Memory B cell (primary cell): ENCODE measurements at regions not wholly inside any gene's neighbourhood (a gene's known extent, or its start where the extent isn't known, plus 50 kb on each side); places are given as distances from the start of the nearest gene placed in this dataset.

ENCODE experiments used
- ATAC-seq: fragments of 150-1000 bp; cut with Tn5 transposase; 2 replicates; pipeline ENCODE4 v1.10.0; 2021; ENCODE audit warnings: low read depth, mild to moderate bottlenecking, moderate library complexity
- DNase-seq, 2 donors: peaks; one replicate each; pipeline ENCODE4 v3.0.0; 2022; ENCODE audit warnings: low spot score in 2 of 2
- H3K27ac Mint-ChIP-seq: one replicate; pipeline ENCODE4 v1.8.0; 2022; ENCODE audit warnings: mild to moderate bottlenecking, moderate library complexity, mixed read lengths
- H3K27me3 Mint-ChIP-seq: one replicate; pipeline ENCODE4 v1.8.0; 2022; ENCODE audit warnings: mixed read lengths
- H3K36me3 Mint-ChIP-seq: one replicate; pipeline ENCODE4 v1.8.0; 2022; ENCODE audit warnings: mild to moderate bottlenecking, mixed read lengths
- H3K4me1 Mint-ChIP-seq: one replicate; pipeline ENCODE4 v1.8.0; 2022; ENCODE audit warnings: mixed read lengths
- H3K4me3 Mint-ChIP-seq: one replicate; pipeline ENCODE4 v1.8.0; 2022; ENCODE audit warnings: mild to moderate bottlenecking, moderate library complexity, mixed read lengths
- H3K9me3 Mint-ChIP-seq: one replicate; pipeline ENCODE4 v1.8.0; 2022; ENCODE audit warnings: mixed read lengths

- no peak for DNase-seq
- Mint-ChIP-seq H3K36me3 (no peaks in the 10 kb centered on the region), H3K27ac (no peak overlapping the region), H3K27me3 (peaks cover 12% of the 10 kb centered on the region), H3K4me1 (no peaks in the 10 kb centered on the region), H3K4me3 (no peak overlapping the region), H3K9me3 (peaks cover 6% of the 10 kb centered on the region)
- no peak for ATAC-seq
Measured at GRCh38 chr14:104507443-104507842, 72.1 kb upstream of the C14orf180 start.

DNA sequence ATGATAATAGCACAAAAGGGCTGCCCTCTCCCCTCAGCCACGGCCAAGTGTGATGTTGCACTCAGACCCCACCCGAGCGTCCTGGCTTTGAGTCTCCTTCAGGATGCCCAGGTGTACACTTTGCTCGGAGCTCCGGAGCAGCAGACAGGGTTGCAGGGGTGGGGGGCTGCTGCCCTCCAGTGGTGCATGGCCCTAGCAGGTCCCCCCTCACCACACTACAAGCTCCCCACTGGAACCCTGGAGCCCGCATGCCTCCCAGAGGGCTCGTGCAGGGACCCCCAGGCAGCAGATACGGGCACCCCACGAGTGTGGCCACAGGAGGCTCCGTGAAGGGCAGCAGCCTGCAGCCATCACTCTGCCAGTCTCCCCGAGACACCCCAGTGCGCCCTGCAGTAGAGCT, 69.9 kb upstream of the C14orf180 start:
- H3K27ac Mint-ChIP-seq: no peak overlapping the region
- ATAC-seq (no peak), DNase-seq (no peak)
- no peaks in the 10 kb centered on the region for H3K36me3 Mint-ChIP-seq
- H3K4me3 Mint-ChIP-seq: no peak overlapping the region
- H3K4me1 Mint-ChIP-seq: no peaks in the 10 kb centered on the region
- peaks cover 2% of the 10 kb centered on the region for H3K9me3 Mint-ChIP-seq
- H3K27me3 Mint-ChIP-seq: peaks cover 12% of the 10 kb centered on the region

DNA sequence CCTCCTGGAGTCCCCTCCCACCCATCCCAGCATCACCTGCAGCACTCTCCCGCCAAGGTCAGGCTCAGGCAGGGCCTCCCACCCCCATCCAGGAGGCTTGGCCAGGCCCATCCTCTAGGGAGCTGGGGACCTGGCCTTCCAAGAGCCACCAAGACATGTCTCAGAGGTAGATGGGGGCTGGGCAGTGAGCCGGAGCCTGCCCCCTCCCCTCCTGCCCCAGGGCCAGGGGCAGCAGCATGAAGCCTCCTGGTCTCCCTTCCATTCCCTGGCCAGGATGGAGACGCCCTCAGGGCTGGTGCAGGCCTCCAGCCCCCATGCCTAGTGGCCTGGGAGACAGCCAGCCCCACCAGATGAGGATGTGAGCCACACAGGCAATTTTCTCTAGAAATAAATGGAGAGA, 69.3 kb upstream of the C14orf180 start:
- ATAC-seq: no peak
- Mint-ChIP-seq H3K4me3 (no peak overlapping the region), H3K27ac (no peak overlapping the region), H3K9me3 (peaks cover 2% of the 10 kb centered on the region), H3K27me3 (peaks cover 12% of the 10 kb centered on the region), H3K36me3 (no peaks in the 10 kb centered on the region), H3K4me1 (no peaks in the 10 kb centered on the region)
- DNase-seq: no peak

DNA sequence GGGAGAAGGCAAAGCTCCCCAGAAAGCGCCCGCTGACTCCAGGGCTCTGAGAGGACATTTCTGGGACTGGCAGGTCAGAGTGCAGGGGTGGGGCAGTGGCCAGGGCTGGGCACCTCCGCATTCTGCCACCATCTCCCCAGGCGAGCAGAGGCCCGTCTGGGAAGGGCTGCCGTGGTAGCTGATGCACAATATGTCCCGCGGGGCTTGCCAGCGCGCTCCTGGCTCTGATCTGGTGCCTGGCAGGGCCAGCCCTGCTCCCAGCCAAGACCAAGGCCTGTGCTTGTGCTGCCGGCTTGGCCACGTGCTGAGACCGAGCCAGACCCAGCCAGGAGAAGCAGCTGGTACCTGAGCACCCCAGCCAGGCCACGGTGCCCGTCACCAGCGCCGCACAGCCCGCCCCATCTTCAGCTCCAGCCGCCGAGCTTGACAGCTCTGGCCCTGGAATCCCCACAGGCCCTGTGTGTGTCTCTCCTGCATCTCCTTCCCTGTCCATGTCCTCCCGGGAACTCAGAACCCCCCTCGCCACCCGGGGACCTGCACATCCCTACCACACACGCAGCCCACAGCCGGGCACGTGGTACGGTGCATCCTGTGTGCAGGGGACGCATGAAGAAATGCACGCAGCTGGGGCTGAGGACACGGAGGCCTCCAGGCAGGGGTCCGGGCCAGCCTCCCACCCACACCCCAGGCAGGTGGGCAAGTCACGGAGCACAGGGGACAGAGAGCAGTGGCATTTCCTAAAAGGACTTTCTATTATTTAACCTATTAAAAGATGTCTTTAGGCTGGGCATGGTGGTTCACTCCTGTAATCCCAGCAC, 68.6 kb upstream of the C14orf180 start:
- H3K4me3 Mint-ChIP-seq: no peak overlapping the region
- H3K27me3 Mint-ChIP-seq: peaks cover 12% of the 10 kb centered on the region
- H3K36me3 Mint-ChIP-seq: no peaks in the 10 kb centered on the region
- ATAC-seq (no peak), DNase-seq (no peak)
- peaks cover 2% of the 10 kb centered on the region for H3K9me3 Mint-ChIP-seq
- no peak overlapping the region for H3K27ac Mint-ChIP-seq
- H3K4me1 Mint-ChIP-seq: no peaks in the 10 kb centered on the region

DNA sequence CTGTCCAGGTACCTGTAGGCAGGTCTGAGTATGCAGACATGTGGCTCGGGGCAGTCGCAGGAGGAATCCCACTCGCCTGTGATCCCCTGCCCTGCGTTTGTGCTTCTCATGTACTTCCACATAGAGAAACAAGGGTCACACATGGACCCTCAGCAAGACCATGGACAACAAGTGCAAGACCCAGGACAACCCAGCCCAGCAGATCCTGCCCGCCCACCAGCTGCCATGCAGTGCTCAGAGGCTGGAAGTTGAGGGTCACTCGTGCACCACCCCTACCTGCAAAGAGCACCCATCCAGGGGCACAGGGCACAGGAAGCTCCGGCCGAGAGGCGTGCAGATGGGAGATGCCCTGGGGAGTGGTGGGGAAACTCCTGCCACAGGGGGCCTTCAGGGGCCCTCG, 67.5 kb upstream of the C14orf180 start:
- H3K36me3 Mint-ChIP-seq: no peaks in the 10 kb centered on the region
- peaks cover 2% of the 10 kb centered on the region for H3K9me3 Mint-ChIP-seq
- H3K27me3 Mint-ChIP-seq: peaks cover 9% of the 10 kb centered on the region
- no peak for DNase-seq
- no peak overlapping the region for H3K27ac Mint-ChIP-seq
- no peak overlapping the region for H3K4me3 Mint-ChIP-seq
- ATAC-seq: no peak
- H3K4me1 Mint-ChIP-seq: no peaks in the 10 kb centered on the region

DNA sequence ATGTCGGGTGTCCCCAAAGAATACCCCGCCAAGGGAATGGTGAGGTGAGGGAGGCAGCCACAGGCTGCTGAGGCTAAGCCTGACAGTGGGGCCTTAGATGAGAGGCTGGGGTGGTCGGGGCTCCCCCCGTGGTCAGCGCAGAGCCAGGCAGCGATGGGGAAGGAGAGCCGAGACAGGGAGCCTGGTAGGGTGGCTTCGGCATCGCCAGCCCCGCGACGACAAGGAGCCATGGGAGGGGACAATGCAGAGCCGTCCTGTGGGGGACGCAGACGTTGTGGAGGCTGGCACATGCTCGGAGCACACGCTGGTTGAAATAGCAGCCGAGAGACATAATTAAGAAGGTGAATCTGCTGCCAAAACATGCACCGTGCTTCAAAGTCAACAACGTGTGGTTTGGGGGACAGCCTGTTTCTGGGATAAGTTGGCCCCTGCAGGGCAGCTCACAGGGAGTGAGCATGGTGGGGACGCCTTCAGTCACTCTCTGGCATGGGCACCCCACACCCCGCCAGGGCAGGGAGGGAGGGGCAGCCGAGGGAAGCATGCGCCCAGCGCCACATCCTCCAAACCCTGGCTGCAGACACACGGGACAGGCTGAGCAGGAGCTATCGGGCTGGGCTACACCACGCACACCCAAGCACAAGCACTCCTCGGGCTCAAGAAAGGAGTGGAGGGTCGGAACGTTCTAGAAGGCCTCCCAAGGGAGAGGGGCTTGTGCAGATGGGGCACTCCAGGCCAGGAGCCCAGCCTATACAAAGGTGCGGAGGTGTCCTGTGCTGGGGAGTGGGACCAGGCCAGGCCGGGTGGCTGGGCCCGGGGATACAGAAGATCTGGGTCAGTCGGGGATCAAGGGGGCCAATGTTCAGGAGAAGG, 66.6 kb upstream of the C14orf180 start:
- Mint-ChIP-seq H3K4me3 (no peak overlapping the region), H3K27me3 (peaks cover 8% of the 10 kb centered on the region), H3K36me3 (peaks cover 2% of the 10 kb centered on the region), H3K4me1 (no peaks in the 10 kb centered on the region), H3K27ac (no peak overlapping the region), H3K9me3 (peaks cover 5% of the 10 kb centered on the region)
- ATAC-seq (no peak), DNase-seq (no peak)

GRCh38 chr14:104513641-104514046, 65.9 kb upstream of the C14orf180 start:
- DNase-seq: no peak
- H3K36me3 Mint-ChIP-seq: peaks cover 3% of the 10 kb centered on the region
- no peak overlapping the region for H3K4me3 Mint-ChIP-seq
- ATAC-seq: no peak
- H3K4me1 Mint-ChIP-seq: no peaks in the 10 kb centered on the region
- peaks cover 6% of the 10 kb centered on the region for H3K9me3 Mint-ChIP-seq
- H3K27me3 Mint-ChIP-seq: peaks cover 8% of the 10 kb centered on the region
- H3K27ac Mint-ChIP-seq: no peak overlapping the region

- Mint-ChIP-seq H3K4me3 (no peak overlapping the region), H3K4me1 (no peaks in the 10 kb centered on the region), H3K36me3 (peaks cover 3% of the 10 kb centered on the region), H3K27me3 (peaks cover 8% of the 10 kb centered on the region), H3K27ac (no peak overlapping the region), H3K9me3 (peaks cover 4% of the 10 kb centered on the region)
- ATAC-seq (no peak), DNase-seq (no peak)
Measured at GRCh38 chr14:104514156-104514848, 65.3 kb upstream of the C14orf180 start.

DNA sequence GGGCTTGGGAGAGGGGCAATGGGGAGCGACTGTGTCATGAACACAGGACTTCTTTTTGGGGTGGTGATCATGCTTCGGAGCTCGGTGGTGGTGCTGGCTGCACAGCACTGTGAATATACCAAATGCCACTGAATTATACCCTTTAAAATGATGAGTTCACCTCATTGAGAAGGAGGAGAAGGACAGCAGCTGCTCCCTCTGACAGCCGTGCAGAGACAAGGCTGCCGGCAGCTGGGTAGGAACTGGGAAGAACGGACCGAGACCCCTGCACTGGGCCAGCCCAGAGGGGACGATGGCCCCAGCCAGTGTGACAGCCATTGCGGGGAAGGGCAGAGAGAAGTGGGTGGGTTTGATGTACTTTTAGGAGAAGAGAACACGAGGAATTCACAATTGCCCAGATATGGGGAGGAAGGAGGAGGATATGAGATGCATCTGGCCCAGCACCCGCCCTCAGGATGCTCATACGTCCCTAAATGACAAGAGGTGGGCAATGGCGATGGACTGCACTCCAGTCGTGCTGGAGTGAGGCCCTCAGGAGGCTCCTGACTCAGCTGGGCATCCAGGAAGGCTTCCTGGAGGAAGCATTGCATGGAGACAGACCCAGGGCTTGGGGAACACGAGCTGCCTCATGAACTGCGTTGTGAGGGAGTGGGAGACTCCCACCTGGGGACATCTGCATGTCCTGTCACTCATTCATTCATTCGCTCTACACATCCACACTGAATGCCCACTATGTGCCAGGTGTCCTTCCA, 64.3 kb upstream of the C14orf180 start:
- peaks cover 4% of the 10 kb centered on the region for H3K9me3 Mint-ChIP-seq
- peaks cover 3% of the 10 kb centered on the region for H3K36me3 Mint-ChIP-seq
- H3K27me3 Mint-ChIP-seq: peaks cover 8% of the 10 kb centered on the region
- no peaks in the 10 kb centered on the region for H3K4me1 Mint-ChIP-seq
- ATAC-seq (no peak), DNase-seq (no peak)
- H3K4me3 Mint-ChIP-seq: no peak overlapping the region
- no peak overlapping the region for H3K27ac Mint-ChIP-seq

DNA sequence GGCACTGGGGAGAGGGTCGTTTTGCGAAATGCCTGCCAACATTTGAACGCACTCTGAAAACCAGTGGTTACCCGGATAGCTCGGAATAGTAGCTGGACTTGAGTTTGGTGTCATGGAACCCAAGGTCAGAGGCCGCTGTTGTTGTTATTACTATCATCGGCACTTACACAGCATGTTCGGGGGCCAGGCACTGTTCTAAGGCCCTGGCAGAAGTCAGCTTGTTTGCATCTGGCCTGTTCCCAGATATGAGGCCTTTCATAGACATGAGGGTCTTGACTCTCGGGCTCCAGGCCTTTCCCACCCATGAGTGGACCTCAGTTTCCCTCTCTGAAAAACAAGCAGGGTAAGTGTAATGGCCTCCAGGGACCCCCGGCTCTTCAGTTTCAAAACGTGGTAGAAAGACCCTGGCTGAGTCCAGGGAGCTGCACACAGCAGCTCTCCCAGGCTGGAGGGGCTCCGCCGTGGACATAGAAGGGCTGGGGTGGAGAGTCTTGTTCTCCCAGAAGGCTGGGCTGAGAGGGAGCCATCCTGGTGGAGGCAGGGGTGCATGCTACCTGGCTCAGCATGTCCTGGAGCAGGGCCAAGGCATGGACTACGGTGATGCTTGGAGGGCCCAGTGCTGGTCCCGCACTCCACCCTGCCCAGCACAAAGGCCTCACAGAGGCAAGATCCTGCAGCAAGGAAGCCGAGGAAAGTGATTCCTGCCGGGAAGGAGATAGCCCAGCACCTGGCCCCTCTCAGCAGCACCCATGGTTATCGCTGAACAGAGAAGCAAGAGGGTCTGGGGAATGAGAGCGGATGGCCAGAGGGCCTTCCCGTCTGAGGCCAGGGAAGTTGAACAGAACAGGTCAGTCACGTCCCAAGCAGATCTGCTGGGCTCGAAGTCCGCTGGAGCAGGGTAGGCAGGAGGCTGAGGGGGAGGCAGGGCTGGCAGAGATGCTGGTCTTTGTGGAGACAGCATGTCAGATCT, 63.5 kb upstream of the C14orf180 start:
- no peak for DNase-seq
- Mint-ChIP-seq H3K4me3 (no peak overlapping the region), H3K4me1 (no peaks in the 10 kb centered on the region), H3K9me3 (peaks cover 4% of the 10 kb centered on the region), H3K36me3 (peaks cover 3% of the 10 kb centered on the region), H3K27me3 (peaks cover 8% of the 10 kb centered on the region), H3K27ac (no peak overlapping the region)
- no peak for ATAC-seq

DNA sequence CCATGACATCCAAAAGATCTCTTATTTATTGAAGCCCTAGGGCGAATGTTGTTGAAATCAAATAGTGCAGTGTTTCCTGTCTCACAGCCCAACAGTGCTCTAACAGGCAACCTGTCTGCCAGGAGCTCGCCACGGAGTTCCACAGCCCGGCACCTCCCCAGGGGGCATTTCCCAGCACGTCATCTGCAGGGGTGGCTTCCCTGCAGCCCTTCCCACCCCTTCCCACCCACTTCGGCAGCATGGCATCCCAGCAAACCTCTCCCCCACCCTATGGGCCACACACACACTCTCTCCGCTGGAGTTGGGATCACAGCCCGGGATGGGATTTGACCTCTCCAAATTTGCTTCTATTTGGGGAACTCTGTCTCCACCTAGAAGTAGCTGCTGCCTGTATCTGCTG, 62.7 kb upstream of the C14orf180 start:
- ATAC-seq (no peak), DNase-seq (no peak)
- Mint-ChIP-seq H3K27ac (no peak overlapping the region), H3K4me1 (no peaks in the 10 kb centered on the region), H3K36me3 (peaks cover 3% of the 10 kb centered on the region), H3K27me3 (peaks cover 8% of the 10 kb centered on the region), H3K4me3 (no peak overlapping the region), H3K9me3 (peaks cover 4% of the 10 kb centered on the region)

- DNase-seq (no peak), ATAC-seq (no peak)
- Mint-ChIP-seq H3K27ac (no peak overlapping the region), H3K9me3 (peaks cover 4% of the 10 kb centered on the region), H3K4me3 (no peak overlapping the region), H3K36me3 (peaks cover 3% of the 10 kb centered on the region), H3K4me1 (no peaks in the 10 kb centered on the region), H3K27me3 (peaks cover 8% of the 10 kb centered on the region)
Measured at GRCh38 chr14:104517426-104517825, 62.1 kb upstream of the C14orf180 start.

GRCh38 chr14:104517867-104518266, 61.7 kb upstream of the C14orf180 start:
- H3K4me1 Mint-ChIP-seq: no peaks in the 10 kb centered on the region
- DNase-seq (no peak), ATAC-seq (no peak)
- H3K9me3 Mint-ChIP-seq: peaks cover 4% of the 10 kb centered on the region
- H3K27me3 Mint-ChIP-seq: peaks cover 8% of the 10 kb centered on the region
- H3K27ac Mint-ChIP-seq: no peak overlapping the region
- no peak overlapping the region for H3K4me3 Mint-ChIP-seq
- peaks cover 3% of the 10 kb centered on the region for H3K36me3 Mint-ChIP-seq
